Mammary epithelial cell (primary cell): ENCODE measurements at regions not wholly inside any gene's neighbourhood (a gene's known extent, or its start where the extent isn't known, plus 50 kb on each side); places are given as distances from the start of the nearest gene placed in this dataset.

Source experiments
- EZH2 ChIP-seq: IDR thresholded peaks from 2 replicates; pipeline ENCODE4 v1.6.1; 2012; ENCODE audit warnings: low read length, inconsistent platforms, borderline replicate concordance
- TF ChIP-seq, protein P1 (sequence below), 2 donors: IDR thresholded peaks in 1 of 2; conservative IDR thresholded peaks in 1 of 2; 2 replicates each; pipeline ENCODE4 v1.5.1; 2011 to 2012; ENCODE audit warnings: inconsistent platforms in 2 of 2, low read length in 2 of 2, mild to moderate bottlenecking in 2 of 2, control low read depth in 1 of 2, low read depth in 1 of 2; ENCODE audit not compliant: insufficient read depth in 1 of 2; ENCODE audit errors: extremely low read depth in 1 of 2

DNA sequence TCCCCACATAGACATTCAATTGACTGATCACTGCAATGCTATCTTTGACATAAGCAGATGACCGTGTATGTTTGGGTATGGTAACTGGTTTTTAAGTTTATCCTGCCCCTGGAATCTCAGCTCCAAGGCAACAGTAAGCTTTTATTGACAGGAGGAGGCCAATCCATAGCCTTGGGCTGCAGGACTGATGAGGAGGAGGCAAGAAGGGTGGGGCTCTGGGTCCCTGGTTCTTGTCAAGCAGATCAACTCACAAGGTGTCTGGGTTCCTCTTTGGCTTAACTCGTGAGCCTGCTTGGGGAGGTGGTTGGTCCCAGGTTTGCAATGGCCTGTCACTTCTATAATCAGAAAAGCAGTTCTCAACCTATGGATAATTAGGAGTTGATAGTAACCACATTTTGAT, 113.2 kb upstream of the STX18 start:
- no peak for TF ChIP-seq EZH2
- TF ChIP-seq, protein P1, sequence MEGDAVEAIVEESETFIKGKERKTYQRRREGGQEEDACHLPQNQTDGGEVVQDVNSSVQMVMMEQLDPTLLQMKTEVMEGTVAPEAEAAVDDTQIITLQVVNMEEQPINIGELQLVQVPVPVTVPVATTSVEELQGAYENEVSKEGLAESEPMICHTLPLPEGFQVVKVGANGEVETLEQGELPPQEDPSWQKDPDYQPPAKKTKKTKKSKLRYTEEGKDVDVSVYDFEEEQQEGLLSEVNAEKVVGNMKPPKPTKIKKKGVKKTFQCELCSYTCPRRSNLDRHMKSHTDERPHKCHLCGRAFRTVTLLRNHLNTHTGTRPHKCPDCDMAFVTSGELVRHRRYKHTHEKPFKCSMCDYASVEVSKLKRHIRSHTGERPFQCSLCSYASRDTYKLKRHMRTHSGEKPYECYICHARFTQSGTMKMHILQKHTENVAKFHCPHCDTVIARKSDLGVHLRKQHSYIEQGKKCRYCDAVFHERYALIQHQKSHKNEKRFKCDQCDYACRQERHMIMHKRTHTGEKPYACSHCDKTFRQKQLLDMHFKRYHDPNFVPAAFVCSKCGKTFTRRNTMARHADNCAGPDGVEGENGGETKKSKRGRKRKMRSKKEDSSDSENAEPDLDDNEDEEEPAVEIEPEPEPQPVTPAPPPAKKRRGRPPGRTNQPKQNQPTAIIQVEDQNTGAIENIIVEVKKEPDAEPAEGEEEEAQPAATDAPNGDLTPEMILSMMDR (conservative IDR thresholded peaks at IDR 0.05 in 1 of 2, IDR thresholded peaks at IDR 0.05 in 1 of 2; ENCODE audit: extremely low read depth in 1 of 2, insufficient read depth in 1 of 2, low read depth in 1 of 2, low read length in 2 of 2), result no peak
